GM20000 (cell line): ENCODE measurements at regions not wholly inside any gene's neighbourhood (a gene's known extent, or its start where the extent isn't known, plus 50 kb on each side); places are given as distances from the start of the nearest gene placed in this dataset.

Experiments
- DNase-seq: peaks from one replicate; pipeline ENCODE4 v3.0.0; 2012; ENCODE audit warnings: low spot score
- TF ChIP-seq, protein P1 (sequence below): IDR thresholded peaks from 2 replicates; pipeline ENCODE4 v1.5.1; 2012; ENCODE audit warnings: mild to moderate bottlenecking, control low read depth; ENCODE audit errors: extremely low read depth, missing control alignments

DNA sequence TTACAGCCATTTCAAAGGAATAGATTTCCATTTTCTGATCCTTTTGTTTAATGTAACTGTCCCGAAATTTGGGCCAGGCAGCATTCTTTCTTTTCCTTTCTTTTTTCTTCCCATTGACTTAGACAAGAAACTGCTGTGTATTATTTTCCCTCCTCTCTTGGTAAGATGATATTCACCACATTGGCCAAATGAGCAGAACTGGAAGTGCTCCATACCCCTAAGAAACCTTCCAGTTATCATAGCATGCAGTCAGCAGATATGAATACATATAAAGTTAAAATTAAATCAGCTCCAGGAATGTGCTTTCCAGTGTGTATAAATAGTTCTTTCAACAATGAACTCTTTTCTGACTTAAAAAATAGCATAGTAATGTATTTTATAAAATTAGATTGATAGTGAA lies 168.5 kb upstream of the GAS1 start:
- no peak for DNase-seq
- TF ChIP-seq, protein P1, sequence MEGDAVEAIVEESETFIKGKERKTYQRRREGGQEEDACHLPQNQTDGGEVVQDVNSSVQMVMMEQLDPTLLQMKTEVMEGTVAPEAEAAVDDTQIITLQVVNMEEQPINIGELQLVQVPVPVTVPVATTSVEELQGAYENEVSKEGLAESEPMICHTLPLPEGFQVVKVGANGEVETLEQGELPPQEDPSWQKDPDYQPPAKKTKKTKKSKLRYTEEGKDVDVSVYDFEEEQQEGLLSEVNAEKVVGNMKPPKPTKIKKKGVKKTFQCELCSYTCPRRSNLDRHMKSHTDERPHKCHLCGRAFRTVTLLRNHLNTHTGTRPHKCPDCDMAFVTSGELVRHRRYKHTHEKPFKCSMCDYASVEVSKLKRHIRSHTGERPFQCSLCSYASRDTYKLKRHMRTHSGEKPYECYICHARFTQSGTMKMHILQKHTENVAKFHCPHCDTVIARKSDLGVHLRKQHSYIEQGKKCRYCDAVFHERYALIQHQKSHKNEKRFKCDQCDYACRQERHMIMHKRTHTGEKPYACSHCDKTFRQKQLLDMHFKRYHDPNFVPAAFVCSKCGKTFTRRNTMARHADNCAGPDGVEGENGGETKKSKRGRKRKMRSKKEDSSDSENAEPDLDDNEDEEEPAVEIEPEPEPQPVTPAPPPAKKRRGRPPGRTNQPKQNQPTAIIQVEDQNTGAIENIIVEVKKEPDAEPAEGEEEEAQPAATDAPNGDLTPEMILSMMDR = no peak

GRCh38 chr9:87116492-87116891 lies 169.2 kb upstream of the GAS1 start:
- TF ChIP-seq, protein P1 = no peak
- no peak for DNase-seq

DNA sequence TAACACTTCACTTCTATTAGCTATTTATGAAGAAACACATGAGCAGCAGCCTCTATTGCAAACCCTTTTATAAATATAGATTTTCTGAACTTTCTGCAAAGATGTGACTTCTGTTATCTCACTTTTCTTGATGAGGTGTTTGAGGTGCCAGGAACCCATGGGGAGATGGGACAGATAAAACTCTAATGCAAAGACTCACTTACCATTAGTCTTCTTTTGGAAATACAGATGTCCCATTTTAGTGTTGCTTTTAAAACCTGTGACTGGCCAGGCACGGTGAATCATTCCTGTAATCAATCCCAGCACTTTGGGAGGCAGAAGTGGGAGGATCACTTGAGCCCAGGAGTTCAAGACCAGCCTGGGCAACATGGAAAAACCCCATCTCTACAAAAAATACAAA lies 171.3 kb upstream of the GAS1 start:
- TF ChIP-seq, protein P1 = no peak
- no peak for DNase-seq

GRCh38 chr9:87119328-87119881 lies 172.1 kb upstream of the GAS1 start:
- no peak for DNase-seq
- TF ChIP-seq, protein P1 = no peak

DNA sequence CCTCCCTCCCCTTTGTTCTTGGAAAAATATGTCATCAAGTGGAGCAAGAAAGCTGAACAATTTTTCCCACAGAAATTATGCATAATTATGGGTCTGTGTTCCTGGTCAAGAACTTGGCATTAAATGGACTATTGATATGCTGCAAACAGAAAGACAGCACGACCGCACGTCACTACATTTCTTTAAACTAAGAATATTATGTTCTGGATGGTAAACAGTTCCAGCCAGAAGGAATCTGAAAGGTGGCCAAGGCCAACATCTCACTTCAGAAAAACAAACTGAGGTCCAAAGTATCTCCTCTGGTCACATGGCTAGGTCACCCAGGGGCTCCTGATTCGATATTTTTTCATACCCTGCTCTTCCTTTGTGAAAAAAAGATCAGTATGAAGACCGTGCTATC lies 173.3 kb upstream of the GAS1 start:
- TF ChIP-seq, protein P1 = no peak
- no peak for DNase-seq

DNA sequence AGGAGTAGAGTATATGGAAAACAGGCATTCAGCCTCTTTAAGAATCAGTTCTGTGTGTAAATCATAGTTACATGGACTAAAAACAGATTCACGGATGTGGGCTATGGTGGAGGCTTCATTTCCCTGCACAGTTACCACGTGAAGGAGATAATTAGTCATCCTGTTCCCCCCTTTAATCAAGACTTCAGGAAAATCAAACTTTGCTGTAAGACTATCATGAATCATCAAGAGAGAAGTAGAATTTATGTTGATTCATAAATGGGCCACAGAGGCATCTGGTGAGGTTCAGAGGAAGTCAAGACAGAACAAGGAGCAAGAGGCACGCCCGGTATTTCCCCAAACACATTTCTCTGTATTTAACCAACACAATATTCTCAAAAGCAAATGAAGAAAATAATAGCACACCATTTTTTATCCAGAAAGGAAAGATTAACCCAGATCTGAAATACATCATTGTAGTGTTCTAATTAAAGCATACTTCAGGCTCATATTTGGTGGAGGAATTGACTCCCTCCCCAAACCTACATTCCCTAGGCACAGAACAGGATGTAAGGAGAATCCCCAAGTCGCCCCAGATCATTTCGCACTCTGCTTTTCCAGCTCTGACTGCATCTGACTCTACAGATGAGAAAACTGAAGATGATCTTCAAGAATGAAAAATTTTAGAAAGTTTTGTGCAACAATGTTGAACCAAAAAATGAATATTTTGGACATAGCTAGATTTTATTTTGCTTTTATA lies 175.8 kb upstream of the GAS1 start:
- no peak for DNase-seq
- TF ChIP-seq, protein P1 = no peak

DNA sequence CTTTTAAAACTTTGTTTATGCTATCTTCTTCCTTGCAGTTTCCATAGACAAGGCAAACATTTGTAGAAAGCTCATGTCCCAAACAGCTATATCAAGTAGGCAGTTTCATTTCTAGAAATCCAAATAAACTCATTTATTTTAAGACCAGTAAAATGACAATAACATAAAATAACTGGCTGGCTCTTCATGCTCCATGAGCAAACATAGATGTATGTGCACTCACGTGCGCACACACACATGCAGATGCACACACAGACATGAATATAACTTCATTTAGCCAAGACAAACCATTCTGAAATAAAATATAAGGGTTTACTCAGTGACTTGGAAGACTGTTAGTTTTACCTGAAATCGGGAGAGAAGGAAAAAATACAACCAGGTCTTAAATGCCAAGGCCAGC lies 176.5 kb upstream of the GAS1 start:
- no peak for DNase-seq
- TF ChIP-seq, protein P1 = no peak
